Smooth muscle cell (in vitro differentiated cells): ENCODE measurements at regions not wholly inside any gene's neighbourhood (a gene's known extent, or its start where the extent isn't known, plus 50 kb on each side); places are given as distances from the start of the nearest gene placed in this dataset.

Experiments used
- DNase-seq: peaks from one replicate; lab custom pipeline; 2025; ENCODE audit not compliant: unreplicated experiment; lab: John Stamatoyannopoulos, UW
- H2AFZ ChIP-seq: fragments of 200-600 bp; sonication (generic); 2 replicates; pipeline ENCODE4 v1.6.0; 2016; ENCODE audit warnings: antibody characterized with exemption, low read depth, mild to moderate bottlenecking
- H3F3A ChIP-seq: fragments of 200-600 bp; sonication (generic); 2 replicates; pipeline ENCODE4 v1.6.0; 2017; ENCODE audit warnings: antibody characterized with exemption, low read depth
- H3K27ac ChIP-seq: fragments of 200-600 bp; sonication (generic); 2 replicates; pipeline ENCODE4 v1.5.1; 2016; ENCODE audit warnings: low read depth, mild to moderate bottlenecking
- H3K27me3 ChIP-seq: fragments of 200-600 bp; sonication (generic); 2 replicates; pipeline ENCODE4 v1.6.1; 2016; ENCODE audit warnings: low read depth, mild to moderate bottlenecking
- H3K36me3 ChIP-seq: fragments of 200-600 bp; sonication (generic); 2 replicates; pipeline ENCODE4 v1.5.1; 2016; ENCODE audit warnings: low read depth
- H3K4me1 ChIP-seq: fragments of 200-600 bp; sonication (generic); 2 replicates; pipeline ENCODE4 v1.5.1; 2016; ENCODE audit warnings: low read depth
- H3K4me2 ChIP-seq: fragments of 200-600 bp; sonication (generic); 2 replicates; pipeline ENCODE4 v1.6.0; 2016; ENCODE audit warnings: mild to moderate bottlenecking
- H3K4me3 ChIP-seq: fragments of 200-600 bp; sonication (generic); 2 replicates; pipeline ENCODE4 v1.5.1; 2016; ENCODE audit warnings: mild to moderate bottlenecking
- H3K79me2 ChIP-seq: fragments of 200-600 bp; sonication (generic); 2 replicates; pipeline ENCODE4 v1.6.0; 2016; ENCODE audit warnings: low read depth, mild to moderate bottlenecking
- H3K9ac ChIP-seq: fragments of 200-600 bp; sonication (generic); 2 replicates; pipeline ENCODE4 v1.6.0; 2016; ENCODE audit warnings: low read depth
- H3K9me3 ChIP-seq: fragments of 200-600 bp; sonication (generic); replicated peaks from 2 replicates; pipeline ENCODE4 v1.5.1; 2016; ENCODE audit warnings: low read depth
- H4K20me1 ChIP-seq: fragments of 200-600 bp; sonication (generic); 2 replicates; pipeline ENCODE4 v1.6.0; 2016; ENCODE audit warnings: low read depth
- WGBS: methylation state at CpG from one replicate; pipeline ENCODE4 v1.1.7; 2016; ENCODE audit warnings: low lambda C conversion rate; 5-methylcytosine and 5-hydroxymethylcytosine counted together
- TF ChIP-seq, protein P1 (sequence below): fragments of 200-600 bp; sonication (generic); IDR thresholded peaks from 2 replicates; pipeline ENCODE4 v1.5.1; 2017; ENCODE audit warnings: borderline replicate concordance, mild to moderate bottlenecking, antibody characterized with exemption; ENCODE audit not compliant: insufficient read depth, poor library complexity, severe bottlenecking

DNA sequence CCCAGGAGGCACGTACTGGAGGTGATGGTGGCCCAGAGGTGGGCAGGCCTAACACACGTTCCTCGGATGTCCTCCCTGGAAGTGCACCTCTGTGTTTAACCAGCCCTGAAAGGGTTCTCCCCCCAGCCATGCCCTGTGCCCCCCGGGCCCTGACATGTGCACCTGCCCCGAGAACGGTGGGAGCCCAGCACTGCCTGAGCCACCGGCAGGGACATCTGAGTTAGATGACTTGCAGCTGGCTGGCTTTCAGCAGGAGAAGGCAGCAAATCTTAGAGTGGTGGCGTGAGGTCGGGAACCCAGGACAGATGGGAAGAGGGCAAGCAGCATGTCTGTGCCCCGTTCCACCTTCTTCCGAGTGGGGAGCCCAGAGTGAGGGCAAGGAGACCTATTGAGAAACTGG, 291.8 kb downstream of the TCERG1L start:
- Histone ChIP-seq H3K4me2 (no peak overlapping the region), H3K9ac (no peak overlapping the region), H3K79me2 (no peaks in the 10 kb centered on the region), H3K27me3 (peaks cover 7% of the 10 kb centered on the region), H3K4me3 (no peak overlapping the region), H3K27ac (no peak overlapping the region), H3K9me3 (no peaks in the 10 kb centered on the region), H2AFZ (no peak overlapping the region), H3K4me1 (no peaks in the 10 kb centered on the region), H3F3A (no peaks in the 10 kb centered on the region), H4K20me1 (no peaks in the 10 kb centered on the region), H3K36me3 (no peaks in the 10 kb centered on the region)
- no peak for DNase-seq
- TF ChIP-seq, protein P1, sequence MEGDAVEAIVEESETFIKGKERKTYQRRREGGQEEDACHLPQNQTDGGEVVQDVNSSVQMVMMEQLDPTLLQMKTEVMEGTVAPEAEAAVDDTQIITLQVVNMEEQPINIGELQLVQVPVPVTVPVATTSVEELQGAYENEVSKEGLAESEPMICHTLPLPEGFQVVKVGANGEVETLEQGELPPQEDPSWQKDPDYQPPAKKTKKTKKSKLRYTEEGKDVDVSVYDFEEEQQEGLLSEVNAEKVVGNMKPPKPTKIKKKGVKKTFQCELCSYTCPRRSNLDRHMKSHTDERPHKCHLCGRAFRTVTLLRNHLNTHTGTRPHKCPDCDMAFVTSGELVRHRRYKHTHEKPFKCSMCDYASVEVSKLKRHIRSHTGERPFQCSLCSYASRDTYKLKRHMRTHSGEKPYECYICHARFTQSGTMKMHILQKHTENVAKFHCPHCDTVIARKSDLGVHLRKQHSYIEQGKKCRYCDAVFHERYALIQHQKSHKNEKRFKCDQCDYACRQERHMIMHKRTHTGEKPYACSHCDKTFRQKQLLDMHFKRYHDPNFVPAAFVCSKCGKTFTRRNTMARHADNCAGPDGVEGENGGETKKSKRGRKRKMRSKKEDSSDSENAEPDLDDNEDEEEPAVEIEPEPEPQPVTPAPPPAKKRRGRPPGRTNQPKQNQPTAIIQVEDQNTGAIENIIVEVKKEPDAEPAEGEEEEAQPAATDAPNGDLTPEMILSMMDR = no peak
- 98% methylated on average over 11 of the region's 11 CpGs for WGBS

DNA sequence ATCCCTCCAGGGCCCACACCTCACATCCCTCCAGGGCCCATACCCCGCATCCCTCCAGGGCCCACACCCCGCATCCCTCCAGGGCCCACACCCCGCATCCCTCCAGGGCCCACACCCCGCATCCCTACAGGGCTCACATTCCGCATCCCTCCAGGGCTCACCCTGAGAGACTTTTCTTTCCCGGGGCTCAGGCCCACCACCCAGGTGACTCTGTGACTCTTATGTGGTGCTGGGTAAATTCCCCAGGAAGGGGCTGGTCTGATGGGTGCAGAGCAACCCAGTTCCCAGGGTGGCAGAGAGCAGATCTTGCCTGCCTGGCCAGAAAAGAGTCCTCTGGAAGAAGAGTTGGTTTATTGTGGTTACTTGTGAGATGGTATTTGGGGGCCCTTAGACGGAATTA, 290.7 kb downstream of the TCERG1L start:
- no peak overlapping the region for H3K4me3 ChIP-seq
- no peaks in the 10 kb centered on the region for H3K4me1 ChIP-seq
- H3K36me3 ChIP-seq = no peaks in the 10 kb centered on the region
- no peaks in the 10 kb centered on the region for H4K20me1 ChIP-seq
- TF ChIP-seq, protein P1 = no peak
- H3F3A ChIP-seq = no peaks in the 10 kb centered on the region
- H3K9ac ChIP-seq = no peak overlapping the region
- peaks cover 7% of the 10 kb centered on the region for H3K27me3 ChIP-seq
- no peaks in the 10 kb centered on the region for H3K9me3 ChIP-seq
- H3K4me2 ChIP-seq = no peak overlapping the region
- H3K79me2 ChIP-seq = no peaks in the 10 kb centered on the region
- no peak for DNase-seq
- H3K27ac ChIP-seq = no peak overlapping the region
- no peak overlapping the region for H2AFZ ChIP-seq
- 85% methylated on average over 7 of the region's 7 CpGs for WGBS

DNA sequence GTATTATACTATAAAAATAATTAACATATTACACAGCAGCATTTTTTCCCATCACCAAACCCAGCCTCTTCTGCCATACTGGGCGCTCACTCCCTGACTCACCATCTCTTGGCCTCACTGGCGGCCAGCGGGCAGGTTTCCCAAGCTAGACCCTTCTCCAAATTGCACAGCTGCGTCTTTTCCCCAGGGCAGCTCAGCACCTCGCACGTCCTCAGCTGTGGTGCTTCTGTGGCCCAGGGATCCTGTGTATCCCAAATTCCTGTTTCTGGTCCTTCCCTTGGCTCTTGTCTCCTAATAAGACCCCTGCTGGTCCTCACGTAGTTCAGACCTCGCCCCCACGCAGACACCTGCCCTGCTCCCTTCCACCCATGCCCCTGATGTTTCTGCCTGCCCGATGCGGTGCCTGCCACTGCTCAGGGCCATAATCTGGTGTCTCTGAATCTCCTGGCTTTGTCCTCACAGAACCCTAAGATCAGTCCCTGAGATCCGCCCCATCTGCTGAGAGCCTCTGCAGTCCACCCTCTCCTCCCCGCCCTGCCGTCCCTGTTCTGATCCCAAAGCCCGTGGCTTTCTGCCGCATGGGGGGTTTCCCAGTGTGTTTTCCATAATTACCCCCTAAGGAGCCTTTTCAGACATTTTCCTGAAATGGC, 290.1 kb downstream of the TCERG1L start:
- Histone ChIP-seq H3K4me3 (no peak overlapping the region), H2AFZ (no peak overlapping the region), H4K20me1 (no peaks in the 10 kb centered on the region), H3K36me3 (no peaks in the 10 kb centered on the region), H3F3A (no peaks in the 10 kb centered on the region), H3K27me3 (peaks cover 7% of the 10 kb centered on the region), H3K79me2 (no peaks in the 10 kb centered on the region), H3K27ac (no peak overlapping the region), H3K4me2 (no peak overlapping the region), H3K9me3 (no peaks in the 10 kb centered on the region), H3K9ac (no peak overlapping the region), H3K4me1 (no peaks in the 10 kb centered on the region)
- no peak for DNase-seq
- 92% methylated on average over 16 of the region's 16 CpGs for WGBS
- TF ChIP-seq, protein P1 = no peak

DNA sequence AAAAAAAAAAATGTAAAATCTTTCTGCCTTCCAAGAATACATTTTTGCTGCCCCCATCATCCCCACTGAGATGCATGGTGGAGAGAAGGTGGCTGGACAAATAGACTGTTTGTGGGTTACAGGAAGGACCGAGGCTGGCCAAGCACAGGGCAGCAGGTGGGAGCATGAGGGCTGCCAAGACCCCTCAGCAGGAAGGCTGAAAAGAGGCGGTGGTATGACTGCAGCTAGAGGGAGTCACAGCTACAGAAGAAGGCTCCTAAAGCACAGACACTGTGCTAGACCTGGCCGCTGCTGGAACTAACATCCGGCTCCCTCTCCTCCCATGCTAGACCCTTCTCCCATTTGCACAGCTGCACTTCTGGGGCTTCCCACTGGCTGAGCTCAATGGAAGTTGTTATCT, 289.6 kb downstream of the TCERG1L start:
- TF ChIP-seq, protein P1 = no peak
- no peaks in the 10 kb centered on the region for H3K36me3 ChIP-seq
- H3K27me3 ChIP-seq = peaks cover 7% of the 10 kb centered on the region
- no peak overlapping the region for H3K4me2 ChIP-seq
- DNase-seq = no peak
- no peak overlapping the region for H3K4me3 ChIP-seq
- no peak overlapping the region for H3K9ac ChIP-seq
- WGBS = 88% methylated on average over 4 of the region's 4 CpGs
- H3K9me3 ChIP-seq = no peaks in the 10 kb centered on the region
- H3K27ac ChIP-seq = no peak overlapping the region
- no peaks in the 10 kb centered on the region for H3K79me2 ChIP-seq
- no peak overlapping the region for H2AFZ ChIP-seq
- no peaks in the 10 kb centered on the region for H4K20me1 ChIP-seq
- no peaks in the 10 kb centered on the region for H3K4me1 ChIP-seq
- no peaks in the 10 kb centered on the region for H3F3A ChIP-seq
